GM23248 (cell line): ENCODE measurements at regions not wholly inside any gene's neighbourhood (a gene's known extent, or its start where the extent isn't known, plus 50 kb on each side); places are given as distances from the start of the nearest gene placed in this dataset.

Source experiments
- DNase-seq: peaks from one replicate; pipeline ENCODE4 v3.0.0-alpha.2; 2015
- H2AFZ ChIP-seq: fragments of 200-600 bp; sonication (generic); 2 replicates; pipeline ENCODE4 v1.6.1; 2016; ENCODE audit warnings: antibody characterized with exemption
- H3F3A ChIP-seq: fragments of 200-600 bp; sonication (generic); 2 replicates; pipeline ENCODE4 v1.6.1; 2016; ENCODE audit warnings: mild to moderate bottlenecking, antibody characterized with exemption, mixed run types; ENCODE audit not compliant: insufficient read depth
- H3K27ac ChIP-seq: fragments of 200-600 bp; sonication (generic); 2 replicates; pipeline ENCODE4 v1.5.1; 2016; ENCODE audit warnings: mild to moderate bottlenecking
- H3K27me3 ChIP-seq: fragments of 200-600 bp; sonication (generic); replicated peaks from 2 replicates; pipeline ENCODE4 v1.6.1; 2016; ENCODE audit warnings: mild to moderate bottlenecking; ENCODE audit not compliant: insufficient read depth
- H3K36me3 ChIP-seq: fragments of 200-600 bp; sonication (generic); 2 replicates; pipeline ENCODE4 v1.6.1; 2016; ENCODE audit warnings: low read depth, mild to moderate bottlenecking
- H3K4me1 ChIP-seq: fragments of 200-600 bp; sonication (generic); 2 replicates; pipeline ENCODE4 v1.6.1; 2016; ENCODE audit warnings: mild to moderate bottlenecking; ENCODE audit not compliant: insufficient read depth
- H3K4me2 ChIP-seq: fragments of 200-600 bp; sonication (generic); one replicate; pipeline ENCODE4 v1.6.1; 2016; ENCODE audit warnings: mild to moderate bottlenecking; ENCODE audit not compliant: unreplicated experiment
- H3K4me3 ChIP-seq: fragments of 200-600 bp; sonication (generic); 2 replicates; pipeline ENCODE4 v1.5.1; 2016; ENCODE audit warnings: mild to moderate bottlenecking
- H3K79me2 ChIP-seq: fragments of 200-600 bp; sonication (generic); 2 replicates; pipeline ENCODE4 v1.6.1; 2016; ENCODE audit warnings: mild to moderate bottlenecking; ENCODE audit not compliant: insufficient read depth
- H3K9ac ChIP-seq: fragments of 200-600 bp; sonication (generic); 2 replicates; pipeline ENCODE4 v1.6.1; 2016; ENCODE audit warnings: mild to moderate bottlenecking
- H3K9me2 ChIP-seq: fragments of 200-600 bp; sonication (generic); 2 replicates; pipeline ENCODE4 v1.6.1; 2016; ENCODE audit warnings: mixed run types, mild to moderate bottlenecking, moderate library complexity; ENCODE audit not compliant: insufficient read depth
- H3K9me3 ChIP-seq: fragments of 200-600 bp; sonication (generic); one replicate; pipeline ENCODE4 v1.6.1; 2017; ENCODE audit warnings: low read depth
- H4K20me1 ChIP-seq: fragments of 200-600 bp; sonication (generic); 2 replicates; pipeline ENCODE4 v1.6.0; 2016; ENCODE audit not compliant: insufficient read depth
- EZH2 ChIP-seq: fragments of 200-600 bp; sonication (generic); IDR thresholded peaks from 2 replicates; pipeline ENCODE4 v1.6.1; 2018; ENCODE audit warnings: antibody characterized with exemption, mild to moderate bottlenecking; ENCODE audit not compliant: insufficient read depth, poor library complexity, severe bottlenecking
- EZH2phosphoT487 ChIP-seq: fragments of 200-600 bp; sonication (generic); IDR thresholded peaks from 2 replicates; pipeline ENCODE4 v1.6.1; 2018; ENCODE audit warnings: antibody characterized with exemption, moderate library complexity, mild to moderate bottlenecking, low read depth; ENCODE audit not compliant: insufficient read depth
- WGBS, 2 experiments: methylation state at CpG; one replicate each; pipeline ENCODE4 v1.1.6; 2015 to 2017; ENCODE audit warnings: low lambda C conversion rate in 2 of 2, low coverage in 1 of 2; ENCODE audit errors: missing lambda C conversion rate in 2 of 2; 5-methylcytosine and 5-hydroxymethylcytosine counted together
- in situ Hi-C: fragments of 300-500 bp; cut with MboI; formaldehyde crosslinking; loops from 2 replicates; pipeline ENCODE4 v1.15.0; 2020

- 73 to 76% methylated on average over 4 of the region's 4 CpGs for WGBS, 2 experiments
- H3K27me3 ChIP-seq, result no peaks in the 10 kb centered on the region
- peak; percentile 44 for DNase-seq
Measured at GRCh38 chr1:93013145-93014065, 52.1 kb upstream of the DIPK1A start.

GRCh38 chr1:93014168-93014567 lies 52.9 kb upstream of the DIPK1A start:
- H3K36me3 ChIP-seq, result no peaks in the 10 kb centered on the region
- H4K20me1 ChIP-seq, result no peaks in the 10 kb centered on the region
- 0 out of 2 replicates have a peak, but pooled peaks cover under 1% of the 10 kb centered on the region for H3K27me3 ChIP-seq
- H2AFZ ChIP-seq, result no peak overlapping the region
- TF ChIP-seq EZH2phosphoT487, result no peak
- no peak for TF ChIP-seq EZH2
- no peak overlapping the region for H3K4me2 ChIP-seq
- no peaks in the 10 kb centered on the region for H3K79me2 ChIP-seq
- H3K9me3 ChIP-seq, result no peaks in the 10 kb centered on the region
- H3K4me1 ChIP-seq, result peaks cover 21% of the 10 kb centered on the region
- 67 to 85% methylated on average over 2 of the region's 2 CpGs for WGBS, 2 experiments
- H3K27ac ChIP-seq, result no peak overlapping the region
- H3F3A ChIP-seq, result peaks cover 27% of the 10 kb centered on the region; the same call in 1 of the 2 replicates
- H3K4me3 ChIP-seq, result no peak overlapping the region
- no peak overlapping the region for H3K9ac ChIP-seq
- in situ Hi-C loops, result no loop called here
- DNase-seq, result peak; percentile 13
- no peaks in the 10 kb centered on the region for H3K9me2 ChIP-seq

More at GRCh38 chr1:93013145-93014065, 52.1 kb upstream of the DIPK1A start:
- H4K20me1 ChIP-seq, result no peaks in the 10 kb centered on the region
- H3K9me2 ChIP-seq, result no peaks in the 10 kb centered on the region
- no peaks in the 10 kb centered on the region for H3K36me3 ChIP-seq
- H3K79me2 ChIP-seq, result no peaks in the 10 kb centered on the region
- peaks cover 27% of the 10 kb centered on the region; the same call in 1 of the 2 replicates for H3F3A ChIP-seq
- in situ Hi-C loops, result no loop called here
- TF ChIP-seq EZH2phosphoT487, result no peak
- no peak for TF ChIP-seq EZH2
- H3K27ac ChIP-seq, result no peak overlapping the region
- no peak overlapping the region for H3K4me3 ChIP-seq
- H2AFZ ChIP-seq, result no peak overlapping the region
- peaks cover 21% of the 10 kb centered on the region for H3K4me1 ChIP-seq
- no peak overlapping the region for H3K9ac ChIP-seq
- H3K4me2 ChIP-seq, result no peak overlapping the region
- no peaks in the 10 kb centered on the region for H3K9me3 ChIP-seq

- TF ChIP-seq EZH2phosphoT487 (no peak), EZH2 (no peak)
- Histone ChIP-seq H3K79me2 (no peaks in the 10 kb centered on the region), H4K20me1 (no peaks in the 10 kb centered on the region), H3K9me3 (no peaks in the 10 kb centered on the region), H3K9me2 (no peaks in the 10 kb centered on the region), H3K9ac (no peak overlapping the region), H3K27ac (no peak overlapping the region), H3K36me3 (no peaks in the 10 kb centered on the region), H3K27me3 (0 out of 2 replicates have a peak, but pooled peaks cover 5% of the 10 kb centered on the region), H3K4me2 (peak overlapping the region; percentile 75), H3K4me3 (0 out of 2 replicates have a peak overlapping the region, but pooled peaks have one; percentile 9), H2AFZ (no peak overlapping the region), H3F3A (peaks cover 27% of the 10 kb centered on the region; the same call in 1 of the 2 replicates), H3K4me1 (peaks cover 21% of the 10 kb centered on the region)
- 2% methylated on average over 2 of the region's 2 CpGs for WGBS, 2 experiments
- DNase-seq, result peak; percentile 56
- in situ Hi-C loops, result no loop called here
Measured at GRCh38 chr1:93015590-93015989, 54.3 kb upstream of the DIPK1A start.

GRCh38 chr1:93016171-93016570 lies 54.9 kb upstream of the DIPK1A start:
- DNase-seq, result peak; percentile 18

More at GRCh38 chr1:93016171-93016570, 54.9 kb upstream of the DIPK1A start:
- Histone ChIP-seq H3K27me3 (0 out of 2 replicates have a peak, but pooled peaks cover 5% of the 10 kb centered on the region), H3K4me1 (peaks cover 21% of the 10 kb centered on the region), H3K36me3 (no peaks in the 10 kb centered on the region), H3F3A (peaks cover 27% of the 10 kb centered on the region; the same call in 1 of the 2 replicates), H3K9me3 (no peaks in the 10 kb centered on the region), H3K4me3 (0 out of 2 replicates have a peak overlapping the region, but pooled peaks have one; percentile 9), H4K20me1 (no peaks in the 10 kb centered on the region), H3K79me2 (no peaks in the 10 kb centered on the region), H2AFZ (no peak overlapping the region), H3K27ac (no peak overlapping the region), H3K9me2 (no peaks in the 10 kb centered on the region), H3K4me2 (peak overlapping the region; percentile 75), H3K9ac (no peak overlapping the region)
- in situ Hi-C loops, result no loop called here
- 71 to 86% methylated on average over 4 of the region's 4 CpGs for WGBS, 2 experiments
- TF ChIP-seq EZH2 (no peak), EZH2phosphoT487 (no peak)
